H1 (cell line): ENCODE measurements at regions not wholly inside any gene's neighbourhood (a gene's known extent, or its start where the extent isn't known, plus 50 kb on each side); places are given as distances from the start of the nearest gene placed in this dataset.

Experiments
- BCL11A ChIP-seq, 2 experiments: IDR thresholded peaks; one replicate each; pipeline ENCODE4 v1.6.1; 2011; ENCODE audit warnings: low read depth in 2 of 2, low read length in 2 of 2, mild to moderate bottlenecking in 2 of 2
- EZH2 ChIP-seq: fragments of 200-600 bp; sonication (generic); IDR thresholded peaks from 2 replicates; pipeline ENCODE4 v1.7.1; 2012; ENCODE audit warnings: low read depth, mild to moderate bottlenecking, moderate library complexity, low read length, inconsistent platforms; ENCODE audit not compliant: severe bottlenecking
- GABPA ChIP-seq: IDR thresholded peaks from 2 replicates; pipeline ENCODE4 v1.6.1; 2011; ENCODE audit warnings: mild to moderate bottlenecking, low read length, moderate library complexity, borderline replicate concordance; ENCODE audit not compliant: insufficient read depth
- POLR2A ChIP-seq, 2 experiments: IDR thresholded peaks; 1 replicate in 1 of 2; 2 replicates in 1 of 2; pipeline ENCODE4 v1.6.1; 2011; ENCODE audit warnings: low read depth in 2 of 2, low read length in 2 of 2, mild to moderate bottlenecking in 2 of 2; ENCODE audit errors: control extremely low read depth in 1 of 2
- RBBP5 ChIP-seq: IDR thresholded peaks from 2 replicates; pipeline ENCODE4 v1.7.1; 2012; ENCODE audit warnings: low read depth, mild to moderate bottlenecking, inconsistent platforms, low read length, moderate library complexity, borderline replicate concordance
- RFX5 ChIP-seq: IDR thresholded peaks from 2 replicates; pipeline ENCODE4 v1.6.1; 2011; ENCODE audit warnings: low read depth, low read length, improper control_type of control experiment, borderline replicate concordance
- SAP30 ChIP-seq: fragments of 300-600 bp; sonication (generic); IDR thresholded peaks from 2 replicates; pipeline ENCODE4 v1.7.1; 2012; ENCODE audit warnings: low read length, moderate library complexity, mild to moderate bottlenecking, inconsistent platforms; ENCODE audit not compliant: insufficient read depth, insufficient replicate concordance
- SIN3A ChIP-seq, 2 experiments: IDR thresholded peaks in 1 of 2; conservative IDR thresholded peaks in 1 of 2; 2 replicates each; pipeline ENCODE4 v1.6.1; 2011 to 2012; ENCODE audit warnings: low read length in 2 of 2, improper control_type of control experiment in 1 of 2, low read depth in 1 of 2, mild to moderate bottlenecking in 1 of 2
- TBP ChIP-seq: IDR thresholded peaks from 2 replicates; pipeline ENCODE4 v1.6.1; 2011; ENCODE audit warnings: low read depth, low read length, improper control_type of control experiment
- TCF12 ChIP-seq: IDR thresholded peaks from 2 replicates; pipeline ENCODE4 v1.6.1; 2011; ENCODE audit warnings: low read depth, mild to moderate bottlenecking, low read length
- YY1 ChIP-seq: IDR thresholded peaks from 2 replicates; pipeline ENCODE4 v1.6.1; 2011; ENCODE audit warnings: low read depth, mild to moderate bottlenecking, low read length
- TF ChIP-seq, protein P1 (sequence below), 3 experiments: IDR thresholded peaks; 1 replicate in 2 of 3; 2 replicates in 1 of 3; pipeline versions ENCODE4 v1.5.1 to v1.6.1; 2011; ENCODE audit warnings: low read length in 3 of 3, mild to moderate bottlenecking in 3 of 3, inconsistent platforms in 2 of 3, low read depth in 1 of 3, moderate library complexity in 1 of 3; ENCODE audit not compliant: insufficient read depth in 1 of 3; ENCODE audit errors: control extremely low read depth in 1 of 3
- TF ChIP-seq, protein P2 (sequence below): IDR thresholded peaks from 2 replicates; pipeline ENCODE4 v1.6.1; 2011; ENCODE audit warnings: low read length, improper control_type of control experiment

DNA sequence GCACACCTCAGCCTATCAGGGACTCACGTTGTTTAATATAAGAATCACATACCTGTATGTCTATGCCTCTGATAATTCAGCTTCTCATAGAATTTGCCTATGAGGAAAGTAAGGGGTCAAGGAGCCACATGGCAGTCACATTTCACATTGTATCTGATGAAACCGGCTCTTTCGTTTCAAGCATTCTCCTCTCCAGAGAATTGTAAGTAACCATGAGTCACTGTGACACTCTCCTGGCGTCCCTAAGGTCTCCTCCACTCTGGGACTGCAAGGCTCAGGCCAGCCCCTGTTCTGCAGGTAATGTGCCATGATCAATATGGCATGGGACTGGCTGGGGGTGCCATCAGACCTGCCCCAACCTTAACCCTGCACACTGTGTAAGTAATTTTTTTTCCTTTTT lies 503.3 kb downstream of the COG6 start:
- TF ChIP-seq, protein P1, sequence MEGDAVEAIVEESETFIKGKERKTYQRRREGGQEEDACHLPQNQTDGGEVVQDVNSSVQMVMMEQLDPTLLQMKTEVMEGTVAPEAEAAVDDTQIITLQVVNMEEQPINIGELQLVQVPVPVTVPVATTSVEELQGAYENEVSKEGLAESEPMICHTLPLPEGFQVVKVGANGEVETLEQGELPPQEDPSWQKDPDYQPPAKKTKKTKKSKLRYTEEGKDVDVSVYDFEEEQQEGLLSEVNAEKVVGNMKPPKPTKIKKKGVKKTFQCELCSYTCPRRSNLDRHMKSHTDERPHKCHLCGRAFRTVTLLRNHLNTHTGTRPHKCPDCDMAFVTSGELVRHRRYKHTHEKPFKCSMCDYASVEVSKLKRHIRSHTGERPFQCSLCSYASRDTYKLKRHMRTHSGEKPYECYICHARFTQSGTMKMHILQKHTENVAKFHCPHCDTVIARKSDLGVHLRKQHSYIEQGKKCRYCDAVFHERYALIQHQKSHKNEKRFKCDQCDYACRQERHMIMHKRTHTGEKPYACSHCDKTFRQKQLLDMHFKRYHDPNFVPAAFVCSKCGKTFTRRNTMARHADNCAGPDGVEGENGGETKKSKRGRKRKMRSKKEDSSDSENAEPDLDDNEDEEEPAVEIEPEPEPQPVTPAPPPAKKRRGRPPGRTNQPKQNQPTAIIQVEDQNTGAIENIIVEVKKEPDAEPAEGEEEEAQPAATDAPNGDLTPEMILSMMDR (IDR thresholded peaks at IDR 0.05; ENCODE audit: control extremely low read depth in 1 of 3, insufficient read depth in 1 of 3, low read depth in 1 of 3, low read length in 3 of 3) = no peak
- TF ChIP-seq EZH2 (no peak), TBP (no peak), TCF12 (no peak), POLR2A (IDR thresholded peaks at IDR 0.05; ENCODE audit: control extremely low read depth in 1 of 2, low read depth in 2 of 2, low read length in 2 of 2) (no peak), SAP30 (no peak), SIN3A (conservative IDR thresholded peaks at IDR 0.05 in 1 of 2, IDR thresholded peaks at IDR 0.05 in 1 of 2; ENCODE audit: low read depth in 1 of 2, low read length in 2 of 2) (no peak), RBBP5 (no peak), RFX5 (no peak), GABPA (no peak), BCL11A (IDR thresholded peaks at IDR 0.05; ENCODE audit: low read depth in 2 of 2, low read length in 2 of 2) (no peak), YY1 (no peak)
- TF ChIP-seq, protein P2, sequence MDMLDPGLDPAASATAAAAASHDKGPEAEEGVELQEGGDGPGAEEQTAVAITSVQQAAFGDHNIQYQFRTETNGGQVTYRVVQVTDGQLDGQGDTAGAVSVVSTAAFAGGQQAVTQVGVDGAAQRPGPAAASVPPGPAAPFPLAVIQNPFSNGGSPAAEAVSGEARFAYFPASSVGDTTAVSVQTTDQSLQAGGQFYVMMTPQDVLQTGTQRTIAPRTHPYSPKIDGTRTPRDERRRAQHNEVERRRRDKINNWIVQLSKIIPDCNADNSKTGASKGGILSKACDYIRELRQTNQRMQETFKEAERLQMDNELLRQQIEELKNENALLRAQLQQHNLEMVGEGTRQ = no peak
